ENCODE measurements at regions not wholly inside any gene's neighbourhood (a gene's known extent, or its start where the extent isn't known, plus 50 kb on each side); places are given as distances from the start of the nearest gene placed in this dataset.

DNA sequence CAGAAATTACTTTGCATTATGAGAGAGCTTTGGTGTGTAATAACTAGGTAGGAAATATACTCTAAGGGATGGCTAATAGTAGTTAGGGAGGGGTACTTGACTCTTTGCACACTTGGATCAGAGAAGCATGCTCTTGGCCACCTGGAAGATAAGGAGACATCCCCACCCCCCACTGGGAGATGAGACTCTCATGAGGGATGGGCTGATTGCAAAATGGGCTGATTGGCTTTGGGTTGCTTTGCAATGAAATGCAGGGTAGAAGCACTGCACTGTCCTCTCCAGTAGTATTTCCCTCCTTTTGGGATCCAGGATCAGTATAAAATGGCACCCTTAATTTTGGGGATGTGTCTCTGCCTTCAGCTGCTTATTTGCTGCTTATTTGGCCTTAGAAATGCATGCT, 71.2 kb upstream of the EPS8L3 start:
- no peak overlapping the region for H3K4me3 ChIP-seq (ENCODE audit: insufficient read depth, low read depth, low read length)
- intact Hi-C loops (cut with micrococcal nuclease) (no loop called here), dilution Hi-C loops (cut with HindIII; ENCODE audit: low sequenced_read_pairs, unreplicated experiment) (no loop called here), in situ Hi-C loops (cut with MboI; ENCODE audit: low sequenced_read_pairs) (no loop called here)
- no peak overlapping the region for H4K91ac ChIP-seq (ENCODE audit: insufficient read depth, low read depth, low read length)
- BruUV-seq (replicated peaks) = no TSS peak
- ChIA-PET CTCF (interaction anchor here (1.0 kb wide), 1 partner anchor 13 kb away, joined by 3 read pairs; no protein-coding TSS in a partner anchor), POLR2A (ENCODE audit: unreplicated experiment) (no interaction called here)
- no peak overlapping the region for H3K14ac ChIP-seq (replicated peaks; ENCODE audit: low read depth, low read length)
- no peak overlapping the region for H3K56ac ChIP-seq (ENCODE audit: extremely low read depth, insufficient read depth, low read length)
- H4K8ac ChIP-seq (ENCODE audit: low read depth in 2 of 2, low read length in 2 of 2) = no peak overlapping the region
- H2AK5ac ChIP-seq (ENCODE audit: low read depth, low read length) = no peak overlapping the region
- H2BK20ac ChIP-seq (ENCODE audit: low read depth, low read length) = no peak overlapping the region
- H2BK5ac ChIP-seq (ENCODE audit: low read depth, low read length, poor library complexity, severe bottlenecking) = no peak overlapping the region
- H3K4me1 ChIP-seq (ENCODE audit: control insufficient read depth, insufficient read depth, low read length) = peaks cover 4% of the 10 kb centered on the region; the same call in 1 of the 2 replicates
- no peak overlapping the region for H2BK15ac ChIP-seq (ENCODE audit: low read depth, low read length)
- H3K18ac ChIP-seq (ENCODE audit: low read depth, low read length) = no peak overlapping the region
- H2AK9ac ChIP-seq (replicated peaks; ENCODE audit: low read depth, low read length, poor library complexity) = no peak overlapping the region
- H4K20me1 ChIP-seq (ENCODE audit: insufficient read depth, low read length) = no peaks in the 10 kb centered on the region
- no peak overlapping the region for H3K23ac ChIP-seq (ENCODE audit: low read depth, low read length)
- H3K9ac ChIP-seq (ENCODE audit: low read depth, low read length) = no peak overlapping the region
- TF ChIP-seq FOS (IDR thresholded peaks at IDR 0.05; ENCODE audit: low read depth, low read length) (no peak), MXI1 (IDR thresholded peaks at IDR 0.05; ENCODE audit: borderline replicate concordance, low read depth, low read length) (no peak), RCOR1 (IDR thresholded peaks at IDR 0.05; ENCODE audit: insufficient replicate concordance, low read length) (no peak), NFE2L2 (IDR thresholded peaks at IDR 0.05; ENCODE audit: low read depth, low read length) (no peak), POLR2A (IDR thresholded peaks at IDR 0.05; ENCODE audit: low read depth, low read length) (no peak), MAFK (IDR thresholded peaks at IDR 0.05; ENCODE audit: low read depth, low read length) (no peak), CEBPB (IDR thresholded peaks at IDR 0.05; ENCODE audit: low read depth, low read length) (no peak), RAD21 (IDR thresholded peaks at IDR 0.05; ENCODE audit: low read length) (no peak), MAZ (IDR thresholded peaks at IDR 0.05; ENCODE audit: borderline replicate concordance, low read depth, low read length) (no peak), RFX5 (IDR thresholded peaks at IDR 0.05; ENCODE audit: low read depth, low read length) (no peak), SMC3 (IDR thresholded peaks at IDR 0.05; ENCODE audit: low read depth, low read length) (no peak), CHD1 (IDR thresholded peaks at IDR 0.05; ENCODE audit: low read depth, low read length) (no peak), BHLHE40 (IDR thresholded peaks at IDR 0.05; ENCODE audit: low read depth, low read length) (no peak)
- TF ChIP-seq, protein P1, sequence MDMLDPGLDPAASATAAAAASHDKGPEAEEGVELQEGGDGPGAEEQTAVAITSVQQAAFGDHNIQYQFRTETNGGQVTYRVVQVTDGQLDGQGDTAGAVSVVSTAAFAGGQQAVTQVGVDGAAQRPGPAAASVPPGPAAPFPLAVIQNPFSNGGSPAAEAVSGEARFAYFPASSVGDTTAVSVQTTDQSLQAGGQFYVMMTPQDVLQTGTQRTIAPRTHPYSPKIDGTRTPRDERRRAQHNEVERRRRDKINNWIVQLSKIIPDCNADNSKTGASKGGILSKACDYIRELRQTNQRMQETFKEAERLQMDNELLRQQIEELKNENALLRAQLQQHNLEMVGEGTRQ (IDR thresholded peaks at IDR 0.05; ENCODE audit: low read depth, low read length) = no peak
- TF ChIP-seq, protein P2, sequence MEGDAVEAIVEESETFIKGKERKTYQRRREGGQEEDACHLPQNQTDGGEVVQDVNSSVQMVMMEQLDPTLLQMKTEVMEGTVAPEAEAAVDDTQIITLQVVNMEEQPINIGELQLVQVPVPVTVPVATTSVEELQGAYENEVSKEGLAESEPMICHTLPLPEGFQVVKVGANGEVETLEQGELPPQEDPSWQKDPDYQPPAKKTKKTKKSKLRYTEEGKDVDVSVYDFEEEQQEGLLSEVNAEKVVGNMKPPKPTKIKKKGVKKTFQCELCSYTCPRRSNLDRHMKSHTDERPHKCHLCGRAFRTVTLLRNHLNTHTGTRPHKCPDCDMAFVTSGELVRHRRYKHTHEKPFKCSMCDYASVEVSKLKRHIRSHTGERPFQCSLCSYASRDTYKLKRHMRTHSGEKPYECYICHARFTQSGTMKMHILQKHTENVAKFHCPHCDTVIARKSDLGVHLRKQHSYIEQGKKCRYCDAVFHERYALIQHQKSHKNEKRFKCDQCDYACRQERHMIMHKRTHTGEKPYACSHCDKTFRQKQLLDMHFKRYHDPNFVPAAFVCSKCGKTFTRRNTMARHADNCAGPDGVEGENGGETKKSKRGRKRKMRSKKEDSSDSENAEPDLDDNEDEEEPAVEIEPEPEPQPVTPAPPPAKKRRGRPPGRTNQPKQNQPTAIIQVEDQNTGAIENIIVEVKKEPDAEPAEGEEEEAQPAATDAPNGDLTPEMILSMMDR (conservative IDR thresholded peaks at IDR 0.05; ENCODE audit: low read depth, low read length) = no peak
- TF ChIP-seq, protein P3, sequence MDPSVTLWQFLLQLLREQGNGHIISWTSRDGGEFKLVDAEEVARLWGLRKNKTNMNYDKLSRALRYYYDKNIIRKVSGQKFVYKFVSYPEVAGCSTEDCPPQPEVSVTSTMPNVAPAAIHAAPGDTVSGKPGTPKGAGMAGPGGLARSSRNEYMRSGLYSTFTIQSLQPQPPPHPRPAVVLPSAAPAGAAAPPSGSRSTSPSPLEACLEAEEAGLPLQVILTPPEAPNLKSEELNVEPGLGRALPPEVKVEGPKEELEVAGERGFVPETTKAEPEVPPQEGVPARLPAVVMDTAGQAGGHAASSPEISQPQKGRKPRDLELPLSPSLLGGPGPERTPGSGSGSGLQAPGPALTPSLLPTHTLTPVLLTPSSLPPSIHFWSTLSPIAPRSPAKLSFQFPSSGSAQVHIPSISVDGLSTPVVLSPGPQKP (IDR thresholded peaks at IDR 0.05; ENCODE audit: borderline replicate concordance, low read depth, low read length) = no peak
- H3K9me1 ChIP-seq (ENCODE audit: insufficient read depth, low read length) = no peaks in the 10 kb centered on the region
- no peak overlapping the region for H3K27ac ChIP-seq (ENCODE audit: insufficient read depth, low read length)
- no peak overlapping the region for H2AFZ ChIP-seq (replicated peaks; ENCODE audit: low read length, poor library complexity)
- no peaks in the 10 kb centered on the region for H3K79me1 ChIP-seq (ENCODE audit: low read depth in 1 of 2, low read length in 2 of 2)
- no peak overlapping the region for H3K4me2 ChIP-seq (ENCODE audit: low read depth, low read length)
- ATAC-seq (ENCODE audit: low read depth) = no peak
- H4K5ac ChIP-seq (ENCODE audit: low read depth, low read length) = no peak overlapping the region
- DNase-seq = no peak
- no peak overlapping the region for H2BK120ac ChIP-seq (ENCODE audit: low read depth, low read length)
- H3K4ac ChIP-seq (ENCODE audit: low read depth, low read length) = no peak overlapping the region
- H3K27me3 ChIP-seq (ENCODE audit: control insufficient read depth, insufficient read depth, low read length) = no peaks in the 10 kb centered on the region
- no peaks in the 10 kb centered on the region for H3K36me3 ChIP-seq (ENCODE audit: control insufficient read depth, insufficient read depth, low read length)
- H3K9me3 ChIP-seq (ENCODE audit: control insufficient read depth, insufficient read depth, low read length) = peaks cover 2% of the 10 kb centered on the region; the same call in 1 of the 2 replicates
